ENCODE measurements at regions not wholly inside any gene's neighbourhood (a gene's known extent, or its start where the extent isn't known, plus 50 kb on each side); places are given as distances from the start of the nearest gene placed in this dataset.
"Not testable (repeated sequence)": the region's sequence is repeated elsewhere in the genome, so short reads cannot be mapped to it uniquely, and the experiment has no call there.

- H3K27me3 ChIP-seq; H3K4me3 ChIP-seq; in situ Hi-C loops (cut with MboI; ENCODE audit: low sequenced_read_pairs in 4 of 4); ATAC-seq; H3K9me3 ChIP-seq; H3K36me3 ChIP-seq; H3K4me1 ChIP-seq; intact Hi-C loops (cut with DNase I; ENCODE audit: low total_unique reads); H3K27ac ChIP-seq; DNase-seq: not testable (repeated sequence)
Observed at GRCh38 chr17:45554479-45554878, 64.0 kb upstream of the PLEKHM1 start.

- H3K36me3 ChIP-seq; DNase-seq; in situ Hi-C loops (cut with MboI; ENCODE audit: low sequenced_read_pairs in 4 of 4); intact Hi-C loops (cut with DNase I; ENCODE audit: low total_unique reads); H3K27ac ChIP-seq; H3K27me3 ChIP-seq; H3K4me1 ChIP-seq; H3K4me3 ChIP-seq; H3K9me3 ChIP-seq: not testable (repeated sequence)
- ATAC-seq = peak; percentile 44 to 54
Observed at GRCh38 chr17:45558821-45559220, 68.3 kb upstream of the PLEKHM1 start.

GRCh38 chr17:45562868-45563267, 72.3 kb upstream of the PLEKHM1 start:
- H3K27ac ChIP-seq; H3K9me3 ChIP-seq; DNase-seq; H3K4me3 ChIP-seq; H3K36me3 ChIP-seq; intact Hi-C loops (cut with DNase I; ENCODE audit: low total_unique reads); in situ Hi-C loops (cut with MboI; ENCODE audit: low sequenced_read_pairs in 4 of 4); H3K27me3 ChIP-seq; H3K4me1 ChIP-seq: not testable (repeated sequence)
- peak in 1 of 2 donors; percentile 72 for ATAC-seq

- H3K36me3 ChIP-seq; H3K4me3 ChIP-seq; in situ Hi-C loops (cut with MboI; ENCODE audit: low sequenced_read_pairs in 4 of 4); ATAC-seq; DNase-seq; H3K9me3 ChIP-seq; H3K4me1 ChIP-seq; H3K27ac ChIP-seq; H3K27me3 ChIP-seq; intact Hi-C loops (cut with DNase I; ENCODE audit: low total_unique reads): not testable (repeated sequence)
Observed at GRCh38 chr17:45563283-45563682, 72.8 kb upstream of the PLEKHM1 start.

GRCh38 chr17:45568275-45568674, 77.8 kb upstream of the PLEKHM1 start:
- H3K27me3 ChIP-seq; ATAC-seq; H3K4me1 ChIP-seq; H3K36me3 ChIP-seq; H3K9me3 ChIP-seq; DNase-seq; intact Hi-C loops (cut with DNase I; ENCODE audit: low total_unique reads); in situ Hi-C loops (cut with MboI; ENCODE audit: low sequenced_read_pairs in 4 of 4); H3K27ac ChIP-seq; H3K4me3 ChIP-seq: not testable (repeated sequence)

GRCh38 chr17:45573326-45573725, 82.8 kb upstream of the PLEKHM1 start:
- intact Hi-C loops (cut with DNase I; ENCODE audit: low total_unique reads); H3K4me3 ChIP-seq; H3K9me3 ChIP-seq; H3K36me3 ChIP-seq; H3K27me3 ChIP-seq; DNase-seq; ATAC-seq; in situ Hi-C loops (cut with MboI; ENCODE audit: low sequenced_read_pairs in 4 of 4): not testable (repeated sequence)
- H3K27ac ChIP-seq = peak overlapping the region in 1 of 4 donors; percentile 21
- H3K4me1 ChIP-seq = peaks cover 0 to 12% of the 10 kb centered on the region in 2 donors

- peaks cover 0 to 19% of the 10 kb centered on the region in 2 donors for H3K4me1 ChIP-seq
- no peak for TF ChIP-seq POLR2A (IDR thresholded peaks at IDR 0.05)
- TF ChIP-seq CTCF (IDR thresholded peaks at IDR 0.05 in 4 of 5, conservative IDR thresholded peaks at IDR 0.05 in 1 of 5) = no peak
- DNase-seq (no peak), ATAC-seq (no peak)
- in situ Hi-C loops (cut with MboI; ENCODE audit: low sequenced_read_pairs in 4 of 4) (no loop called here), intact Hi-C loops (cut with DNase I; ENCODE audit: low total_unique reads) (no loop called here)
- H3K27ac ChIP-seq = peak overlapping the region in 1 of 4 donors; percentile 21
- no peaks in the 10 kb centered on the region for H3K27me3 ChIP-seq
- H3K36me3 ChIP-seq = no peaks in the 10 kb centered on the region
- H3K4me3 ChIP-seq = no peak overlapping the region
- H3K9me3 ChIP-seq = no peaks in the 10 kb centered on the region
Observed at GRCh38 chr17:45573924-45574770, 83.6 kb upstream of the PLEKHM1 start.
